Glomerular visceral epithelial cell (primary cell): ENCODE measurements at regions not wholly inside any gene's neighbourhood (a gene's known extent, or its start where the extent isn't known, plus 50 kb on each side); places are given as distances from the start of the nearest gene placed in this dataset.

Source experiments
- DNase-seq: peaks from one replicate; pipeline ENCODE4 v3.0.0-alpha.2; 2016; ENCODE audit errors: extremely low spot score

DNA sequence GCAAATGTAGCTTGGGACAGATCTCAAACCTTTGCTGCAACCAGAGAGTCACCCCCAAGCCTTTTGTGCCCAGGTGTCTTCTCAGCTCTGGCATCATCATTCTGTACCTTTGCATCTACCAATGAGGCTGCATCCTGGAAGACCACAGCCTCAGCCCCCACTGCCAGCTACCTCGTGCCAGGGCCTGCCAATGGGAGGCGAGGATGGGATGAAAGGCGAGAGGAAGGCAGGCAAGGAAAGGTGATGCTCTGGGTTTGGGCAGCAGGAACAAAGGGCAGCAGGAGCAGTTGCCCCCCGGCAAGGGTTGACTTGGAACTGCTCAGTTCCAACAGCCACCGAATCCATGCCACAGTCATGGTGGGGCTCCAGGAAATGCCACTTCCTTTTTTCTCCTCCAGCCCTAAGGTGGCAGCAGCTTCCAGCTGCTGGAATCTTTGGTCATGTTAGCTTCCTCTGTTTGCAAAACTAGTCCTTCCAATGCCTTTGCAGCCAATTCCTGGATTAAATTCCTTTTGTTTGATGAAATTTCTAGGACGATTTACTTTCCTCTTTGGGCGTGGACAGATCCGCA lies 651.6 kb downstream of the NPHP4 start:
- no peak for DNase-seq

DNA sequence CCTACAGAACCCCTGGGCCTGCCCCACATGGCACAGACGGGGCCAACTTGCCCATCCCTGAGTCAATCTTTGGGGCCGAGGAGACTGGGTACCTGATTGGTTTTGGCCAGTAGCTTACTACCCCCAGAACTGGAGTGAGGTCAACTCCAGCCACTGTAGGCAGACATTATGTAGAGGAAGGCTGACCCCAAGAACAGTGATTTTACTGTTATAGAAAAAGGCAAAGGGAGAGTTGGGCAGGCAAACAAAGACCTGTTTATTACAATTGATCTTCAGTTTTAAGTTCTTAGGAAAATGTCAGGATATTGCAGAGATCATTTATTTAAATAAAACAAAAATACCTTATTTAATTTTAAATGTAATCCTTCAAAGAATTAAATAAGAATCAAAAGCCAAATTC lies 653.8 kb downstream of the NPHP4 start:
- DNase-seq: no peak

DNA sequence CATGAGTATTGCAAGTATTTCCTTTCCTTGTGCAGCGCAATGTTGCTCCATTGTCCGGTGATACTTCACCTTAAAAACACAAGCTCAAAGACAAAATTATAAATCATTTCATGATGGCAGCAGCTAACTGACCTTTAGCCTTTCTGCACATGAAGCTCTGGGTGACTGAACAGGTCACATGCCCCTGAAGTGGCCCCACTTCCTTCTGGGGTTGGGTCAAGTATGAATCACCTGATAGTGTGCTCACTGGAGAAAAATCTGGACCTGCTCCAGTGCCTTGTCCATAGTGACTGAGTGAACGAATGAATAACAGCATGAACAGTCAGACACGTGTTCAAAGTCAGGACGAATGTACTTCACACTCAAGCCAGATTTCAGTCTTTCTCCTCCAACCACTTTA lies 658.9 kb downstream of the NPHP4 start:
- DNase-seq: no peak

DNA sequence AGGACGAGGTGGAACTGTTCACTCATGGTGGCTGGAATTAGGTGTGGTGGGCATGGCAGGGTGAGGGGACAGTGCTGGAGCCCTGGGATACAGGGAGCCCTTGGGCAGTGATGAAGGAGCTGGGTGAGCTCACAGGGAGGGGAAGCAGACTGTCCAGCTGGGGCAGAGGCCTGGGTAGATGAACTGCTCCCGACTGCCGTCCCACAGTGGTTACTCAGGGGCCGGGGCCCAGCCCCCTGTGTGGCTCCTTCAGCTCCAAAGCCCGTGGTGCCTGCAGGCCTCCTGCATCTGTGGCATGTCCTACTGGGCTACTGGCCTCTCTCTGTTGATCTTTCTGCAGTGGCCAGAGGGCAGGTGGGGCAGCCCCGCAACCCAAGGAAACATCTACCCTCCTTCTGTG lies 661.1 kb downstream of the NPHP4 start:
- no peak for DNase-seq

DNA sequence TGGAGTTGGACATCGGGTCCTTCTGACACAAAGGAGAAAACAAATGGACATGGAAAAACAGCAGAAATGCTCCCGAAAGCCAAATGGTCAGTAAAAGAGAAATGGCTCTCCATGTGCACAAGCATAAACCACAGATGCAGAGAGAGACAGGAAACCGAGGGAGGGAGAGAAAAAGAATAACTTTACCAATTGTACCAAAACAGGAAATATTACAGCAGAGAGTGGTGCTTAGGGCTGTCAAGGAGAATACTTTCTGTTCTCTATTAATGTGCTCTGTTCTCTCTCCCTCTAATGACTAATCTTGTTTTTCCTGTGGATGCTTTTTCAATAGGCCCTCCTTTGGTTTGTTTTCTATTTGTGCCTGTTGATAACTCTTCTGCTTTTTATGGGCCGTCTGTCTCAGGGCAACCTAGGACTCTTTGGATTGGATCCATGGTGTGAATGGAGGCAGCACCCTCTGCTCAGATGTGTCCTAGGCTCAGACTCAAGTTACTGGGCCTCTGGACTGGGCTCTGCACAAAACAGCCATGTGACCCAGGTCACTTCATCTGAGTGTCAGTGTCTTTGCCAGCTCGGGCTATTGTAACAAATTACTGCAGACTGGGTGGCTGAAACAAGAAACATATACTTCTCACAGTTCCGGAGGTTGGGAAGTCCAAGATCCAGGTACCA lies 663.0 kb downstream of the NPHP4 start:
- DNase-seq: no peak

DNA sequence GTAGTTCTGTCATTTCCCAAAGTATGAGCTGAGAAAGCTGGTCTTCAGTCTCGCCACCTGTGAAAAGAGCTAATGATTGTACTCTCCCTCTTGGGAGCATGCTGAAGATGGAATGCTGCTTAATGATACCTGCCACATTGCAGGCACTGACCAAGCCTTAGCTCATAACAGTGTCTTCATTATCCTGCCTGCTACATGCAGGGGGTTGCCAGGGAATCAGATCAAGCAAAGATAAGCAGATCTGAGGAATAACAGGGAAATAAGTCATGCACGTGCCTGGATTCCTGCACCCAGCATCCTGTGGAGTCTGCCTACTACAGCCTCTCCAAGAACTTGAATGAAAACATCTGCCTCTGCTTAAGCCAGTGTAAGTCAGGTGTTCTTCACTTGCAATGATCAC lies 667.3 kb downstream of the NPHP4 start:
- no peak for DNase-seq

DNA sequence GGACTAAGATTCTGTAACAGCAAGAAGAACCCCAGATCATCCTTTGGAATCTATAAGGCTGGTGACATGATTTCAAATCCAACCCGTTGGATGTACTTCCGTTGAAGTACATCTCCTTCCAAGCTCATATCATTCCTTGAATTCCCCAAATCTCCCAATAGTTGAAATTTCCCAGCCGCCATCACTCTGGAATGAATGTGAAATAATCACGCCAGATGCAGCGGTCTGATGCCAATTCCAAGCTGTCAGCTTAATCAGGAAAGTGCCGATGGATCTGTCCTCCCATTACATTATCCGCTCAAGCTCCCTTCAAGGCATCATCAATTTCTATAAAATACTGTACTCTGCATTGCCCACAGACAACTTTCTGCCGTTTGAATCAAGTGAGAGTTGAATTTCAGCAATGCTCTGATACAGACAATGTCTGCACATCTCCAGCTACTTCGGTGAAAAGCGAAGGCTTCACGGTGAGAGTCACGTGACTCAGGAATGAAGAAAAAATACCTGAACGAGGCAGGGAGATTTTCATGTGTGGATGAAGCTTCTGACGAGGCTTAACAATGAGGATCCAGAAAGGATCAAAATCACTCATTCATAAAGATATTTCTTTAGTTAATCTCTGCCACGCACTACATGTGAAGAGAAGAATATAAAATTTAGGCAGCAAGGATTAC lies 663.9 kb downstream of the AJAP1 start:
- no peak for DNase-seq

DNA sequence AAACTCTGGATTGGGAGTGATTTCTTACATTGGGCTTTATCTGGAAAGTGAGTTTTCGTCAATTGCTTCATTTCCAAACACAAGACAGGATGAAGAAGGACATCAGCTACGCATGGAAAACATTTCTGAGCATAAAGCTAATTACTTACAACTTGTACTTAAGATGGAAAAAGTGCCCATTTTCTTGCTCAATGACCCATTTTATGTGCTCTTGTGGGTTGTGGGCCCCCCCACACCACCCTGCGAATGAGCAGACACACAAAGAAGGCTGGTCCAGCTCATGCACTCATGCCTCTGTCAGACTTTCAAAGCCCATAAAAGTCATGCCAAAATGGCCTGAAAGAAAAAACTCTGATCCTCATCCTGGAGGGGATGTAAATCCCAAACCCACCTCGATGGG lies 663.0 kb downstream of the AJAP1 start:
- no peak for DNase-seq

DNA sequence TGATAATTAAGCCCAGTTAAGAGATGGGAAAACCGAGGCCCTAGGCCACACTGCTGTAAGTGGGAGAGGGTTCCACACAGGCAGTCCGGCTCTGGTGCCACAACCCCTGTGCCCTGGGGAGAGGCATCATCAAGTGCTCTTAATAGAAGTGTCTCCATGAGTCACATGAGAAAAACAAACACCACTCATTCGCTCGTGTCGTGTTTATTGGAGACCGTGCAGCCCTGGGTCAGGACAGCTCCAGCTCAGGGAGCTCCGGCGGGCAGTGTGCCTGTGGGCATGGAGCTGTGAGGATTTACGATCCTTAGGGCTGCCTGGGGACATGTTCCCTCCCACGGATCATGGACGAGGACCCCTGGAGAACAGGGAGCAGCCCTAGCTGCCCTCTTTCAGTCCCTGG lies 658.5 kb downstream of the AJAP1 start:
- no peak for DNase-seq

DNA sequence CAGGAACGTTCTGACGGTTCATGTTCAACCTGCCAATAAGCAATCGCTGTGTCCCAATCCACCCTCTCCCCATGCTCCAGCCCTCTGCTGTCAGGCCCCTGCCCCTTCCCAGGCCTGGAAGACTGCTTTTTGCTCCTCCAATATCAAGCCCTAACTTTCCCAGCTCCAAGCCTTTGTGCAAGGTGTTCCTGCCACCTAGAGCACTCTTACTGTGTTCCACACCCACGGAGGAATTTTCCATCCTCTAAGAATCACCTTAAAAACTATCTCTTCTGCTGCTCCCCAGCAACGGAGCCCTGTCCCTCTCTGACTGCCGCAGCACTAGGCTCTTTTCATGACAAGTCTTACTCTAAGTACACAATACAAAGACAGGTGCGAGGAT lies 657.9 kb downstream of the AJAP1 start:
- DNase-seq: no peak

DNA sequence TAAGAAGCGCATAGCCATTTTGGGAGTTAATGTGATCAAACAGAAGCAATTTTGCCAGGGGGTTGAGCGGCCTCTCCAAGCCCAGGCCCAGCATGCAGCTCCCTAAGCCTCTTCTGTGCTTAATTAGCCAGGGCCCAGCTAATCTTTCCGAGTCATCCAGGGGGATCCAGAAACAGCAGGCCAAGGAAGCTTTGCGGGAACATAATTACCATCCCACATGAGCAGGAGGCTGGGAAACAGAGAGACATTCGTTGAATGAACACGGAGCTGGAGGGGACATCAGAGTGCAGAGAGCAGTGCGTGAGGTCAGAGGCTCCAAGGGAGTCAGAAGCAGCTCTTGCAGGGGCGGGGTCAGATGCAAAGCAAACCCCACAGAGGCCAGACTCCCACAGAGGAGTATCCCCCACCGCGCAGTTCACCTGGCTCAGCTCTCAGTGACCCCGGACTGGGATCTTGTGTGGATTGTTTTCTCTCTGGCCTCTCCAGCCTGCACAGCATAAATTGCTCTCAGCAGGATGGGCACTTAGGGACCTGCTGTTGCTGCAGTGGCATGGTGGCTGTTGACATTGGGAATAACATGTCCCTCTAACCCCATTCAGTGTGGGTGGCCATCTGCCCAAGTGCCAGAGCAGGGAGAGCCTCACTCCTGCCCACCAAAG lies 657.4 kb downstream of the AJAP1 start:
- DNase-seq: no peak

DNA sequence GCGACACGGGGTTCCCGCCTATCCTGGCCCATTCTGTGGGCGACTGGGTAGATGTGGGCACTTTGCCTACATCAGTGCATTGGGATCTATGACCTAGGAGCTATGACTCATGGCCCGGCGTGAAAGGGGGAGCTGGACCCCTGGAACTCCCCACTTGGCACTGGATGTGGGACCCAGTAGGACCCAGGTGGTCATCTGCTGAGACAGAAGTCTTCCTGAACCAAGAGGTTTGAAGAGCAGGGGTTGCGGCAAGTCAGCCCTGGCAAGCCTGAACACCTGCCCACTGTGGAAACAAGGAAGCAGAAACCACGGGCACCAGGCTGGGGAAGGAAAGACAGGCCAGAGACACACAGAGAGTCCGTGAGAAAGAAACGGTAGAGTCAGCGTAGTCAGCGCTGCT lies 656.7 kb downstream of the AJAP1 start:
- DNase-seq: no peak

DNA sequence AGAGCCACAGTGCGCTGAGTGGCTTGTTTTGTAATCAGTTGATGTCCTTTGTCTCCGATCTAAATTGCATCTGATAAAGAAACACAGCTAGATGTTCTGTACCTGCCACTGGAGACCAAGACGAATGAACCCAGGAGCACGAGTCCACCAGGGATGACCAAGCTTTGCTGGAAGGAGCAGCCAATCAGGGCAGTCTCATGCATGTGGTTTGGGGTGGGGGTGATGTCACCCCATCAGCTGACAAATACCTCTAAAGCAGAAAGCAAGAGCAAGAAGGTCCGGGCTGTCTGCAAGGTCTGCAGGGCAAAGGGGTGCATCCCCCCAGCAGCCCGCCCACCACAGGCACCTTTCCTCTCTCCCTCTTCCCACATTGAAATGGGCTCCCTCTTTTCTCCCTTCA lies 653.8 kb downstream of the AJAP1 start:
- no peak for DNase-seq

DNA sequence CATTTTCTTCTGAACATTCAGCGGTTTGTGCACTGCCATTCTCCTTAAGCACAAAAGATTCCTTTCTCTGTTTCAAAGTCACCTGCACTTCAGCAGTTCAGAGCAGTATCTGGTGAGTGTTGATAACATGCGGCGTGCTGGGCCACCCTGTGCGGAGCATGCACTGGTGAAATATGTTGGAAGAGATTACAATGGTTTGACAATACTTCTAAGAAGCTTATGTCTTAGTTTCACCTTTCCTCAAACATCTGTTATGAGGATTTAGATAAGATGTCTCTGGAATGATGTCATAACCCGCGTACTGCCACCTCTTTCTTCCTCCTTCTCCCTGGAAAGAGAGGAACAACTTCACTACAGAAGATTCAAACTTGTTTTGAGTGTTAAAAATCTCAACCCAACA lies 650.3 kb downstream of the AJAP1 start:
- DNase-seq: no peak

DNA sequence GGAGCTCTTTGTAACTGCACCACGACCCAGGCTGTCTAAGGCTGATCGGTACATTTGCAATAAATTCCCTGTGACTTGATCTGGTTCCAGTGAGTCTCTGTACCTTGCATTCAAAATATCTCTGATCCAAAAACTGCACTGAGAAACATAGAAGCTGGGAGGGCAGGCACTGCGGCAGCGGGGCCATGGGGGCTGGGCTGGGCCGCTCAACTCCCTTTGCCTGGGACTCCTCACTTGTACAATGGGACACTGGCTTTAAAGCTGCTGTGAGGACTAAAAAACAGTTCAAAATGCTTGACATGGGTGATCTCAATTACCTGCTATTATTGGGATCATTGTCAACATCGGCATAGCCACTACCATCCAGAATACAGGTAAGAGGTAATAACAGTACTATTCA lies 644.0 kb downstream of the AJAP1 start:
- DNase-seq: no peak

DNA sequence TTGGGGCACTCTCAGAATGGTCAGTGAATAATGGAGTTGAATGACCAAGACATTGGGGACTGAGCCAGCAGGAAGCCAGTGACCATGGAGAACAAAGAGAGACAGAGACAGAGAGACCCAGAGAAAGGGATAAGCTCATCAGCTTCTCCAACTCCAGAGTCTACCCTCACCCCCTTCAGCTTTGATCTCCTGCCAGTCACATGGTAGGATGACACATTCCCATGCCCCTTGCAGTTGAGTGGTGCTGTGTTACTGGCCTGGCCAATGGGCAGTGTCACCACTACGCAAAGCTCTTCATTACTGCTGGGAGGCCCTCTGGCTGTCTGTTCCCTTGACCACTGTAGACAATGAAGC lies 643.5 kb downstream of the AJAP1 start:
- DNase-seq: no peak

DNA sequence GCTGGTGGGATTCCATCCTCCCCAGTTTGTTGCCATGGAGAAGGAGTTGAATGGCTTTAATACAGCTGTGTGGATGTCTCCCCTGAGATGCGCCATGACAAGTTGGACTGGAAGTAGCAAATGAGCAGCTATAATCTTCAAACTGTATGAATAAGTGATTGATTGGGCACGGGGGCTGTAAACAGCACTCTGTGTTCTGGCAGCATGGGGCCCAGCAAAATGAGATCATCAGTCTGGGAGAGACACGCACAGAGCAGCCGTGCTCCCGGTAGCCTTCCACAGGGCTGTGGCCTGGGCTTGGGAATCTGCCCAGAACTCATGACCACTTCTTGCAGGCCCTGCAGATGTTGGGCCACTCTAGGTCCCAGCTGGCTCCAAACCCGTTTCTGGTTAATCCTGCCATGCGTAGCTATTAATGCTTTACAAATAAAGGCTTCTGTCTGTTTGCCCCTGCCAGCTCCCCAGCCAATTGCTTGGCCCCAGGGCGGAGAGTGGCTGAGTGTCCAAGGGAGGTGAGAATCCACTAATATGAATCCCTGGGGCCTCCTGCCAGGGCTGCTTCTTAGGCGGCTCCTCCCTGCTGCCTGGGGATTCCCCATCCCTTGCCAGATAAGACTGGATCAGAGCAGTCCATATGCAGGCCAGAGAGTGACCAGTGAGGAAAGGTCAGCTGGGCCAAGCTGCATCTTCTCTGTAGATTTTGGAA lies 642.9 kb downstream of the AJAP1 start:
- no peak for DNase-seq

DNA sequence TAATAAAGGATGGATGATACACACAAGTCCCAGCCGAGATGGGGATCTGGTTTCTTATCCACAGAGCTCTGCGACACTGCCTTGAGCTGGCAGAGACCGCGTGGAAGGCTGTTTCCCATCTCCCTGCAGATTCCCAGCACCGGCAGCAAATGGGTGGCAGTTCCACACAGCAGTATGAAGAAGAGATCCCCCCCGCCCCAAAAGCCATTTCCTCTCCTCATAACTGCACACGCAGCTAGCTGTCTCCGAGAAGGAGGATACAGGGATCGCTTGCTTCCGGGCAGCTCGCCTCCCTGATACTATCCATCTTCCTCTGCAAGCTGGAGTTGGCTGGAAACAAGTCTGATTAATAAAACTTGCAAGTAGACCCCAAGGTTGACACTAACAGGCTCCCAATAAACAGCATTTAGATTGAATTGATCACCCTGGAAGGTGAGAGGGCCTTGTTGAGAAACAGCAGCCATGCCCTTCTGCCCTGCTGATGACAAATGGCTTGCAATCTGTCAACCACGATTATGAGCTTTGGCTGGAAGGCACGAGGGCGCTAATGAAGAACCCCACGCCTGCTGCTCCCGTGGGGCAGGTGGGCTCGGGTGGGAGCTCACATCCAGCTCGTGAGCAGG lies 642.3 kb downstream of the AJAP1 start:
- DNase-seq: no peak

DNA sequence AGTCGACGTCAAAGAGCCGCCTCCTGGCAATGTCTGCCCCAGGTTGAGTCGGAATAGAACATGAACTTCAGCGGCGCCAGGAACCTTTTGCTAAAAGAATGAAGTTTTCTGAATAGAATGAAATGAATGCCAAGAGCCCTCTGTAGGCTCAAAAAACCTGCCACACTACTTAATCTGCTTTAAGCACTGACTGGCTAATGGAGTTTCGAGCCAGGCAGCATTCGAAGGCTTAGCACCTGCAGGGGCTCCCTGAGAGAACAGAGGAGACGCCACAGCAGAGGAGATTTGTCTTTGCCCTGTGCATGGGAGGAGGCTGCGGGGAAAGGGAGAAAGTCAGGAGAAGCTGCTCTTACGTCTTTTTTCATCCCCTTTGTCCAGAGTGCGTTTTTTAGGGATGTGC lies 641.7 kb downstream of the AJAP1 start:
- DNase-seq: no peak

DNA sequence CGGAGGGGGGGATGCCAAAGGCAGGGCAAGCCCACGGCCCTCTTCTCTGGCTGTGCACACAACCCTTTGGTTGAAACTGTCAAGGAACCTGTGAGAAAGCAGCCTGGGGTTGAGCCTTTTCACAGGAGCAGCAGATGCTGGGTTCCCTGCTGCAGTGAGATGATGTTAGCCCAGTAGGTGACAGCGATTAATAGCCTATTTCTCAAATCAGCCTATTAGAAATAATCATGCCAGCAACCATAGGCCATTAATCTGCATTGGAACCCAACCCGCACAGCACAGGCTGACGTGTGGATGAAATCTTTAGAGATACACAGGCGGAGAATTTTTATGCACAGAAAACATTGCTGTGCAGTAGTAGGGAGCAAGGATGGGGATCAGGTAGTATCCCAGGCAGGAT lies 637.5 kb downstream of the AJAP1 start:
- DNase-seq: no peak

DNA sequence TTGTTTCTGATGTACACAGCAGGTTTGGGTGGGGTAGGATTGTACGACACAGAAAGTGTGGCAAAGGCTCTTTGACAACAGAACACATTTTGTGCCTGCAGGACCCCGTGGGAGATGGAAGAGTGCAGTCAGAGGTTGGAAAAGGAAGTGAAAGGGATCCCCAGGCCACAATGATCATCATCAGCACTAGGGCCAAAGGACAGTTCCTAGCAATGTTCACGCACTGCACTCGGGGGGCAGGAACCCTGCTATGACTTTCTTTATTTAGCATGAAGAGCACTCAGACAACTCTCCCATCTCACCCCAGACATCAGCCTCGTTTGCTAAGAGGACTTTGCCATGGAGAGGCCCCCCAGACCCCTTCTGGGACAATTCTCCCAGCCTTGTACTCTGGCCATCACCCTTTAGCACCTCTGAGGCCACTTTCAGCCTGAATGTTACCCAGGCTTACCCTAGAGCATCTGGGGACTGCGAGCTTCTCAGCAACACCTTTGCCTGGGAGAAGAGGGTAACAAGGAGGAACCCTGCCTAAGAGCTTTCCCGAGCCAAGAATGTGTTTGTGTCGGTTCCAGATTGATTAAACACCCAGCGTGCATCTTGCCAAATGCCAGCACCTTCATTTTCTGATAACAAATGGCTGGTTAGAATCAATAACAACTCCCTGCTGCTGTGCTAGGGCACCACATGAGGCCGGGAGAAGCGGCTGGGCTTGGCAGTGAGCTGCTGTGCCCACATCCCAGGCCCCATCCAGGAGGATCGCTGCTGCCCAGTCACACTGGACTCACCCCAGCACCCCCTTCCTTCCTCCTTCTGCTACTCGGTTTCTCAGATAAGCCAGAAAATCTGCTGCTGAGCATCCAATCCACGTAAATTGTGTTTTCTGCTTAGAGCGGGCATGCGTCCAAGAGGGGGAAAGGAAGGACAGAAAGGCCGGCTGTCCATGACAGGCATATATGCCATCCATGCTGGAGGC lies 633.1 kb downstream of the AJAP1 start:
- DNase-seq: no peak
